ENCODE measurements at regions not wholly inside any gene's neighbourhood (a gene's known extent, or its start where the extent isn't known, plus 50 kb on each side); places are given as distances from the start of the nearest gene placed in this dataset.
"Not testable (repeated sequence)": the region's sequence is repeated elsewhere in the genome, so short reads cannot be mapped to it uniquely, and the experiment has no call there.

DNA sequence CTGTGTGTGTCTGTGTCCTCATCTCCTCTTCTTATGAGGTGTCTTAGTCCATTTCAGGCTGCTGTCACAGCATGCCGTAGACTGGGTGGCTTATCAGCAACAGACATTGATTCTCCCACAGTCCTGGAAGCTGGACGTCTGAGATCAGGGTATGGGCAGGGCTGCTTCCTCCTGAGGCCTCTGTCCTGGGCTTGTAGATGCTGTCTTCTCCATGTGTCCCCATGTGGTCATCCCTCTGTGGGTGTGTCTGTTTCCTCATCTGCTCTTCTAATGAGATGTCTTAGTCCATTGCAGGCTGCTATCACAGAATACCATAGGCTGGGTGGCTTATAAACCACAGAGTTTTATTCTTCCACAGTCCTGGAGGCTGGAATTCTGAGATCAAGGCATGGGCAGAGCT is 205.0 kb upstream of the USP9Y start:
- no CpG with 5 or more reads among the region's 2 CpGs for whole genome bisulfite sequencing
- no peaks in the 10 kb centered on the region for H3K4me1 ChIP-seq
- no peak for DNase-seq (ENCODE audit: extremely low spot score)
- H3K4me3 ChIP-seq = no peak overlapping the region
- H3K27me3 ChIP-seq = no peaks in the 10 kb centered on the region
- no peaks in the 10 kb centered on the region for H3K9me3 ChIP-seq
- intact Hi-C loops (cut with DNase I) = no loop called here
- TF ChIP-seq POLR2A (IDR thresholded peaks at IDR 0.05; ENCODE audit: low read depth) = no peak
- no peak for TF ChIP-seq EP300 (IDR thresholded peaks at IDR 0.05)
- TF ChIP-seq, protein P1, sequence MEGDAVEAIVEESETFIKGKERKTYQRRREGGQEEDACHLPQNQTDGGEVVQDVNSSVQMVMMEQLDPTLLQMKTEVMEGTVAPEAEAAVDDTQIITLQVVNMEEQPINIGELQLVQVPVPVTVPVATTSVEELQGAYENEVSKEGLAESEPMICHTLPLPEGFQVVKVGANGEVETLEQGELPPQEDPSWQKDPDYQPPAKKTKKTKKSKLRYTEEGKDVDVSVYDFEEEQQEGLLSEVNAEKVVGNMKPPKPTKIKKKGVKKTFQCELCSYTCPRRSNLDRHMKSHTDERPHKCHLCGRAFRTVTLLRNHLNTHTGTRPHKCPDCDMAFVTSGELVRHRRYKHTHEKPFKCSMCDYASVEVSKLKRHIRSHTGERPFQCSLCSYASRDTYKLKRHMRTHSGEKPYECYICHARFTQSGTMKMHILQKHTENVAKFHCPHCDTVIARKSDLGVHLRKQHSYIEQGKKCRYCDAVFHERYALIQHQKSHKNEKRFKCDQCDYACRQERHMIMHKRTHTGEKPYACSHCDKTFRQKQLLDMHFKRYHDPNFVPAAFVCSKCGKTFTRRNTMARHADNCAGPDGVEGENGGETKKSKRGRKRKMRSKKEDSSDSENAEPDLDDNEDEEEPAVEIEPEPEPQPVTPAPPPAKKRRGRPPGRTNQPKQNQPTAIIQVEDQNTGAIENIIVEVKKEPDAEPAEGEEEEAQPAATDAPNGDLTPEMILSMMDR (IDR thresholded peaks at IDR 0.05) = no peak
- no peak for TF ChIP-seq POLR2AphosphoS5 (IDR thresholded peaks at IDR 0.05)
- no peaks in the 10 kb centered on the region for H3K36me3 ChIP-seq
- H3K27ac ChIP-seq (replicated peaks in 1 of 4) = no peak overlapping the region

DNA sequence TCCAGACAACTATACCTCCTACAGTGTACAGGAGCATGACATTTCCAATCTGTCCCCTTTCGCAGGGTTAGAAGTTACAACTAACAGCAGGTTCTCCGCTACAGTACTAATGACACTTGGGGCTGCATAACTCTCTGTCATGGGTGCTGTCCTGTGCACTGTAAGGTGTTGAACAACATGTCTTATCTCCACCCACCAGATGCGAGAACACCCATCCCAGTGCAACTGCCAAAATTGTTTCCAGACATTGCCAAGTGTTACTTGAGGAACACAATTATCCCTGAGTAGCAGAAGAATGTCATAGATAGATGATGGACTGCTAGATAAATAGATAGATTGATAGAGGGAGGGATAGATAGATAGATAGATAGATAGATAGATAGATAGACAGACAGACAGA is 200.9 kb upstream of the USP9Y start:
- WGBS = no CpG with 5 or more reads among the region's 3 CpGs
- TF ChIP-seq EP300 (IDR thresholded peaks at IDR 0.05) = no peak
- TF ChIP-seq POLR2A (IDR thresholded peaks at IDR 0.05; ENCODE audit: low read depth) = no peak
- no peak for TF ChIP-seq POLR2AphosphoS5 (IDR thresholded peaks at IDR 0.05)
- TF ChIP-seq, protein P1 (IDR thresholded peaks at IDR 0.05) = no peak
- H3K9me3 ChIP-seq = no peaks in the 10 kb centered on the region
- H3K4me1 ChIP-seq = no peaks in the 10 kb centered on the region
- H3K4me3 ChIP-seq = no peak overlapping the region
- intact Hi-C loops (cut with DNase I) = no loop called here
- no peaks in the 10 kb centered on the region for H3K36me3 ChIP-seq
- DNase-seq (ENCODE audit: extremely low spot score) = no peak
- H3K27ac ChIP-seq (replicated peaks in 1 of 4) = no peak overlapping the region
- no peaks in the 10 kb centered on the region for H3K27me3 ChIP-seq

DNA sequence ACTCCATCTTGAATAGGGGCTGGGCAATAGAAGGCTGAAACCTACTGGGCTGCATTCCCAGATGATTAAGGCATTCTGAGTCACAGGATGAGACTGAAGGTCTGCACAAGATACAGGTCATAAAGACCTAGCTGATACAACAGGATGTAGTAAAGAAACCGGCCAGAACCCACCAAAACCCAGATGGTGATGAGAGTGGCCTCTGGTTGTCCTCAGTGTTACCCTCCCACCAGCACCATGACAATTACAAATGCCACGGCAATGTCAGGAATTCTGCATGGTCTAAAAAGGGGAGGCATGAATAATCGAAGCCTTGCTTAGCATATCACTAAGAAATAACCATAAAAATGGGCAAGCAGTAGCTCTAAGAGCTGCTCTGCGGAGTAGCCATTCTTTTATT is 197.0 kb upstream of the USP9Y start:
- H3K36me3 ChIP-seq; H3K27me3 ChIP-seq; DNase-seq (ENCODE audit: extremely low spot score); H3K27ac ChIP-seq (replicated peaks in 1 of 4); H3K4me3 ChIP-seq; H3K4me1 ChIP-seq; intact Hi-C loops (cut with DNase I); H3K9me3 ChIP-seq: not testable (repeated sequence)
- WGBS = no CpG with 5 or more reads among the region's 4 CpGs

DNA sequence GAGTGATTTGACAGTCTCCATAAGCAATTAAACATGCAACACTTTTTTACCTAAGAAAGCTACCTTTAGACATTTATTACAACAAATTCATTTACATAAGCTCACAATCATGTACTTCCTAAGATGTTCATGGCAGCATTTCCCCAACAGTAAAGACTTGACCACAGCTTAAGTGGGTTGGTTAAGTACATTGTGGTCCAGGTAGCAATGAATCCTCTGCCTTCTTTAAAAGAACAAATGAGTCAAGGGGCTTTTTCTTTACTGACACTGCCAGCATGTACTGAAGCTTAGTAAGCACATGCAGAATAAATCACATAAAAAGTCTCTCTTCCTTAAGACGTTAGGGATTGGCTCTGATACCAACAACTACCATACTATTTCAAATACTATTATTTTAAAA is 183.7 kb upstream of the USP9Y start:
- no peak overlapping the region for H3K4me3 ChIP-seq
- H3K27ac ChIP-seq (replicated peaks in 1 of 4) = no peak overlapping the region
- WGBS = no CpG with 5 or more reads among the region's 1 CpG

DNA sequence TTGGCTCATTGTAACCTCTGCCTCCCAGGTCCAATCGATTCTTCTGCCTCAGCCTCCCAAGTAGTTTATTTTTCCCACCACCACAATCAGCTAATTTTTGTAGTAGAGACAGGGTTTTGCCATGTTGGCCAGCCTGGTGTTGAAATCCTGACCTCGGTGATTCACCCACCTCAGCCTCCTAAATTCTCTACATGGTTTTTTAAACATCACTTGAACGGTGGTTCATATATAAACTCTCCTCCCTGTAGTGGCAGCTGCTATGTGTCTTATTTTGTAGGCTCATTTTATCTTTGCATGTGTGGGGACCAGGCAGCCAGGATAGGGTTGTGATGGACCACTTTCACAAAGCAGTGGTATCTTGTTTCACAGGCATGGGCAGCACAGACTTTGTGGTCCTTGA is 175.8 kb upstream of the USP9Y start:
- H3K36me3 ChIP-seq = no peaks in the 10 kb centered on the region
- intact Hi-C loops (cut with DNase I) = no loop called here
- no CpG with 5 or more reads among the region's 3 CpGs for WGBS

More for the DNA sequence above, 183.7 kb upstream of the USP9Y start:
- H3K9me3 ChIP-seq = no peaks in the 10 kb centered on the region
- DNase-seq (ENCODE audit: extremely low spot score) = no peak
- TF ChIP-seq, protein P1 (IDR thresholded peaks at IDR 0.05) = no peak
- no peak for TF ChIP-seq EP300 (IDR thresholded peaks at IDR 0.05)
- TF ChIP-seq POLR2A (IDR thresholded peaks at IDR 0.05; ENCODE audit: low read depth) = no peak
- H3K36me3 ChIP-seq = no peaks in the 10 kb centered on the region
- intact Hi-C loops (cut with DNase I) = no loop called here
- H3K4me1 ChIP-seq = no peaks in the 10 kb centered on the region
- H3K27me3 ChIP-seq = no peaks in the 10 kb centered on the region

More for the DNA sequence above, 175.8 kb upstream of the USP9Y start:
- Histone ChIP-seq H3K4me1 (peaks cover 0 to 5% (median 0%) of the 10 kb centered on the region in 4 donors), H3K9me3 (no peaks in the 10 kb centered on the region), H3K27ac (replicated peaks in 1 of 4) (no peak overlapping the region), H3K27me3 (no peaks in the 10 kb centered on the region), H3K4me3 (no peak overlapping the region)
- no peak for DNase-seq (ENCODE audit: extremely low spot score)
- TF ChIP-seq POLR2AphosphoS5 (IDR thresholded peaks at IDR 0.05) = no peak
- no peak for TF ChIP-seq EP300 (IDR thresholded peaks at IDR 0.05)
- TF ChIP-seq POLR2A (IDR thresholded peaks at IDR 0.05; ENCODE audit: low read depth) = no peak
- TF ChIP-seq, protein P1 (IDR thresholded peaks at IDR 0.05) = no peak
